K562 (cell line): ENCODE measurements at regions not wholly inside any gene's neighbourhood (a gene's known extent, or its start where the extent isn't known, plus 50 kb on each side); places are given as distances from the start of the nearest gene placed in this dataset.

ENCODE experiments used
- ATAC-seq: fragments of 200-7000 bp; cut with Tn5 transposase; 3 replicates; pipeline ENCODE4 v1.9.1; 2020; ENCODE audit warnings: moderate library complexity
- BruUV-seq: library from RNA; stranded (reverse); fragments of 400-500 nt; replicated peaks from 2 replicates; lab custom pipeline; 2021; lab: Mats Ljungman, UMichigan
- CTCF ChIA-PET: fragments of 300-600 bp; formaldehyde crosslinking; extraction: SDS; loops from one replicate; lab custom pipeline; 2021; ENCODE audit warnings: low intra/inter-chr PET ratio; lab: Yijun Ruan, JAX
- POLR2A ChIA-PET: fragments of 300-600, 350-650 bp; sonication (Branson Sonifier 250); formaldehyde crosslinking; extraction: SDS; loops from one replicate; lab custom pipeline; 2021; ENCODE audit warnings: antibody characterized with exemption, inconsistent platforms; lab: Yijun Ruan, JAX
- DNase-seq, 4 experiments: peaks; one replicate each; pipeline versions ENCODE4 v3.0.0 to v3.0.0-alpha.2; 2011 to 2018; ENCODE audit warnings: low spot score in 3 of 4, mixed read lengths in 3 of 4; ENCODE audit errors: extremely low read depth in 1 of 4
- FAIRE-seq: peaks from 2 replicates; lab custom pipeline; 2011; peaks lifted over from hg19 to GRCh38; lab: Jason Lieb, UNC
- H2AFZ ChIP-seq: 2 replicates; pipeline ENCODE4 v1.6.0; 2011; ENCODE audit warnings: low read depth, low read length, control low read depth, inconsistent platforms
- H3K27ac ChIP-seq: fragments of 200-600 bp; 3 replicates; pipeline ENCODE4 v1.8.0; 2011; ENCODE audit warnings: low read depth, mild to moderate bottlenecking, control low read depth, inconsistent platforms, low read length, moderate library complexity, mixed read lengths; ENCODE audit errors: extremely low read depth
- H3K27me3 ChIP-seq, 2 experiments: fragments of 300-600 bp in 1 of 2; 2 replicates in 1 of 2; 3 replicates in 1 of 2; pipeline versions ENCODE4 v1.6.0 to v1.8.0; 2011; ENCODE audit warnings: inconsistent platforms in 2 of 2, low read length in 2 of 2, mild to moderate bottlenecking in 1 of 2, mixed read lengths in 1 of 2, moderate library complexity in 1 of 2; ENCODE audit not compliant: control insufficient read depth in 2 of 2, insufficient read depth in 2 of 2
- H3K36me3 ChIP-seq: fragments of 300-600 bp; 3 replicates; pipeline ENCODE4 v1.8.0; 2011; ENCODE audit warnings: mild to moderate bottlenecking, low read length, inconsistent platforms; ENCODE audit not compliant: control insufficient read depth, insufficient read depth
- H3K4me1 ChIP-seq, 2 experiments: fragments of 200-600 bp in 1 of 2; replicated peaks in 1 of 2; 2 replicates in 1 of 2; 3 replicates in 1 of 2; pipeline versions ENCODE4 v1.5.1 to v1.8.0; 2011; ENCODE audit warnings: inconsistent platforms in 2 of 2, low read length in 2 of 2, mild to moderate bottlenecking in 1 of 2, mixed read lengths in 1 of 2, moderate library complexity in 1 of 2; ENCODE audit not compliant: control insufficient read depth in 2 of 2, insufficient read depth in 2 of 2
- H3K4me2 ChIP-seq: 2 replicates; pipeline ENCODE4 v1.6.1; 2011; ENCODE audit warnings: low read length, control low read depth, inconsistent platforms, mixed read lengths; ENCODE audit not compliant: insufficient read depth
- H3K4me3 ChIP-seq: fragments of 200-600 bp; sonication (generic), shearing (Covaris generic); 2 replicates; pipeline ENCODE4 v1.5.1; 2016; ENCODE audit warnings: control low read depth, inconsistent platforms
- H3K79me2 ChIP-seq: fragments of 200-600 bp; 3 replicates; pipeline ENCODE4 v1.8.0; 2011; ENCODE audit warnings: low read length, inconsistent platforms; ENCODE audit not compliant: control insufficient read depth, insufficient read depth
- H3K9ac ChIP-seq, 2 experiments: 2 replicates each; pipeline versions ENCODE4 v1.6.0 to v1.6.1; 2011; ENCODE audit warnings: low read depth in 2 of 2, low read length in 2 of 2, control low read depth in 1 of 2, inconsistent platforms in 1 of 2, mild to moderate bottlenecking in 1 of 2, mixed read lengths in 1 of 2; ENCODE audit not compliant: insufficient read depth in 1 of 2
- H3K9me1 ChIP-seq: one replicate; pipeline ENCODE4 v1.6.0; 2011; ENCODE audit warnings: inconsistent platforms, mild to moderate bottlenecking, low read length, moderate library complexity; ENCODE audit not compliant: control insufficient read depth, insufficient read depth
- H3K9me3 ChIP-seq: replicated peaks from 2 replicates; pipeline ENCODE4 v1.5.1; 2011; ENCODE audit warnings: low read depth, low read length, inconsistent platforms; ENCODE audit not compliant: control insufficient read depth, insufficient read depth
- H4K20me1 ChIP-seq: replicated peaks from 2 replicates; pipeline ENCODE4 v1.6.1; 2011; ENCODE audit warnings: low read length, inconsistent platforms, mixed read lengths; ENCODE audit not compliant: control insufficient read depth, insufficient read depth
- BACH1 ChIP-seq: fragments of 200-800 bp; sonication (Bioruptor generic); IDR thresholded peaks from 2 replicates; pipeline ENCODE4 v1.6.1; 2016; ENCODE audit warnings: missing genetic modification characterization, missing compliant biosample characterization
- IFI16 ChIP-seq: fragments of 250-450 bp; sonication (Bioruptor Pico); IDR thresholded peaks from 2 replicates; pipeline ENCODE4 v2.1.2; 2022; ENCODE audit warnings: mild to moderate bottlenecking, inconsistent platforms
- KAT2B ChIP-seq: IDR thresholded peaks from one replicate; pipeline ENCODE4 v1.6.1; 2012; ENCODE audit warnings: low read depth, mild to moderate bottlenecking, control low read depth, inconsistent platforms, low read length, moderate library complexity
- NCOA6 ChIP-seq: fragments of 450-650 bp; IDR thresholded peaks from 2 replicates; pipeline ENCODE4 v1.6.1; 2017; ENCODE audit warnings: mild to moderate bottlenecking
- POLR2B ChIP-seq: fragments of 450-650 bp; IDR thresholded peaks from 2 replicates; pipeline ENCODE4 v1.6.1; 2018; ENCODE audit warnings: low read depth; ENCODE audit not compliant: partially characterized antibody
- RBFOX2 ChIP-seq: fragments of 200-400 bp; formaldehyde crosslinking; IDR thresholded peaks from 2 replicates; pipeline ENCODE4 v1.6.1; 2017; ENCODE audit warnings: low read depth, mild to moderate bottlenecking, low read length, moderate library complexity
- ZBTB7A ChIP-seq: IDR thresholded peaks from 2 replicates; pipeline ENCODE4 v1.6.1; 2011; ENCODE audit warnings: low read depth, mild to moderate bottlenecking, low read length, moderate library complexity, borderline replicate concordance; ENCODE audit not compliant: control insufficient read depth
- ZNF589 ChIP-seq: fragments of 200-800 bp; sonication (Bioruptor generic); IDR thresholded peaks from 2 replicates; pipeline ENCODE4 v1.6.1; 2016; ENCODE audit warnings: low read depth, missing genetic modification characterization, missing compliant biosample characterization
- ZNF76 ChIP-seq: fragments of 250-450 bp; sonication (Bioruptor Pico); IDR thresholded peaks from 2 replicates; pipeline ENCODE4 v1.4.0; 2020; ENCODE audit warnings: mild to moderate bottlenecking, moderate library complexity, borderline replicate concordance
- ZSCAN32 ChIP-seq: fragments of 450-650 bp; formaldehyde crosslinking; IDR thresholded peaks from 2 replicates; pipeline ENCODE4 v1.4.0; 2020; ENCODE audit warnings: mild to moderate bottlenecking, moderate library complexity
- WGBS: fragments of 100-300 bp; shearing (Covaris generic); methylation state at CpG from one replicate; pipeline ENCODE4 v1.1.6; 2016; ENCODE audit warnings: low coverage, mixed read lengths; ENCODE audit not compliant: insufficient coverage; ENCODE audit errors: missing lambda C conversion rate; 5-methylcytosine and 5-hydroxymethylcytosine counted together
- in situ Hi-C: fragments of 300-500 bp; cut with MboI; formaldehyde crosslinking; loops from 4 replicates; pipeline ENCODE4 v1.15.0; 2018; ENCODE audit warnings: inconsistent platforms, mixed read lengths
- intact Hi-C: fragments of 100-400 bp; cut with micrococcal nuclease; formaldehyde crosslinking; loops from 2 replicates; pipeline ENCODE4 v1.14.2; 2022

DNA sequence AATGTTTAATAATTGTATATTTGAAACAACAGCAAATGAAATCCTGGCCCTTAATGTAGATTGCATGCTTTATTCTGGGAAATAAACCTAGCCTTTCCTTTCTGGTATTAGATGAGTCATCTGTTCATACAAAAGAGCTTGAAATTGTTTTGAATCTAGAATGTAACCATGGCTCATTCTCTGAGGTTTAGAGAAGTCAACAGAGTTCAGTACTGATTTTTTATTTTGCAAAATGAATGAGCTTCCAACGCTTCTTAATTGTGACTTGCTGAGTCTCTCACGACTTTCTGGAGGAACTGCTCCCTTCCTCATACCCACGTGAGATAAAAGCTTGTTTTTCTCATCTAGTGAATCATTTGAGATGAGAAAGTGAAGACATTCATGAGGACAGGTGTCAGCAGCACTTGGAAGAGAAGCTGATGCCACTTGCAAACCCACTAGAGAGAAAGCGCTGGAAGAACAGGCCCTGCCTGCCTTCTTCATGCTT, 509.6 kb downstream of the VRK1 start (continued):
- TF ChIP-seq ZSCAN32 (CRISPR knock-in tag), result no peak
- no peak for TF ChIP-seq POLR2B

DNA sequence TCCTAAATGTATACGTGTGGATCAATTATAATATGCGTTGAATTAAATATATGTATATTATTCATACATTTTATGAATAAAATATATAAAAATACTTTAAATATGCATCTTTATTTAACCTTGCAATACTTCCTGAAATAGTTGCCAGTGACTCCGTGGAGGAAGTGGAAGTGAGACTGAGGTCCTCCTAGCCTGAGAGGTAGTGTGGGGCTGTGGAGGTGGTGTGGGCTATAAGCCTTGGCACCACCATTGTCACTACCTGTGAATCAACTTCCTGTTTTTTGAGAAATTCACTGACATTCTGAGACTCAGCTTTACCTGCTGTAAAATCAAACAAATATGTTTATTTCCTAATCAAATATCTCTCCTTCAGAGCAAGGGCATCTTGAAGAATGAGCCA, 514.2 kb downstream of the VRK1 start:
- no peak overlapping the region for H3K9ac ChIP-seq
- no peaks in the 10 kb centered on the region for H3K79me2 ChIP-seq
- no peaks in the 10 kb centered on the region for H3K36me3 ChIP-seq
- POLR2A ChIA-PET, result no interaction called here
- no peak overlapping the region for H2AFZ ChIP-seq
- no peaks in the 10 kb centered on the region for H4K20me1 ChIP-seq
- H3K4me3 ChIP-seq, result no peak overlapping the region
- WGBS, result 2% methylated on average over 3 of the region's 3 CpGs
- TF ChIP-seq ZNF589 (CRISPR knock-in tag) (no peak), BACH1 (tag) (no peak), NCOA6 (no peak), KAT2B (no peak), ZNF76 (CRISPR knock-in tag) (no peak), ZBTB7A (no peak), IFI16 (CRISPR knock-in tag) (no peak), RBFOX2 (no peak)
- TF ChIP-seq, all 486 proteins: peak for 0
- Histone ChIP-seq H3K27ac (no peak overlapping the region), H3K9me1 (no peaks in the 10 kb centered on the region), H3K9me3 (no peaks in the 10 kb centered on the region), H3K4me1 (no peaks in the 10 kb centered on the region; a peak in 1 of 5 replicates), H3K4me2 (no peak overlapping the region), H3K27me3 (no peaks in the 10 kb centered on the region)
- ATAC-seq (no peak), DNase-seq (no peak), FAIRE-seq (no peak)
- intact Hi-C loops (no loop called here), in situ Hi-C loops (no loop called here)
- no TSS peak for BruUV-seq
- CTCF ChIA-PET, result no interaction called here
